Globus pallidus (tissue), 1 donor: ENCODE measurements at regions not wholly inside any gene's neighbourhood (a gene's known extent, or its start where the extent isn't known, plus 50 kb on each side); places are given as distances from the start of the nearest gene placed in this dataset.
"Not testable (repeated sequence)": the region's sequence is repeated elsewhere in the genome, so short reads cannot be mapped to it uniquely, and the experiment has no call there.

Experiments
- DNase-seq: peaks from one replicate; pipeline ENCODE4 v3.0.0-alpha.2; 2015; ENCODE audit warnings: low spot score

DNA sequence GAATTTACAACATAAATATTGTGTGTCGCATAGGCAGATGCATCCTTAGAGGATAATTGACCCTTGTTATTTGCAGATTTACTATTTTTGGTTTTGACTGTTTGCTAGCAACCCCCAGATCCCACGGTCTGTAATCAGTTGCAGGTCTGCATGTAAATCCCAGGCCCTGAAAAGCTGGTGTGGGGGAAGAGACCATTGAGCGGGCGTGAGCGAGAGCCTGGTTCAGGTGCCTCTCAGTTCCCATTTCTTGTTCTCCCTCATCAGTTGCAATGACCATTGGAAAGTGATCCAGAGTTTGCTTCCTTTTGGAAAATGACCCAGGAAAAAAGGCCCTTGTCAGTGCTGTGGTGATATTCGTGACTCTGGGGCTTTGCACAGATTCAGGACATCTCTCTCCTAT is 238.9 kb downstream of the UACA start:
- DNase-seq, result no peak

DNA sequence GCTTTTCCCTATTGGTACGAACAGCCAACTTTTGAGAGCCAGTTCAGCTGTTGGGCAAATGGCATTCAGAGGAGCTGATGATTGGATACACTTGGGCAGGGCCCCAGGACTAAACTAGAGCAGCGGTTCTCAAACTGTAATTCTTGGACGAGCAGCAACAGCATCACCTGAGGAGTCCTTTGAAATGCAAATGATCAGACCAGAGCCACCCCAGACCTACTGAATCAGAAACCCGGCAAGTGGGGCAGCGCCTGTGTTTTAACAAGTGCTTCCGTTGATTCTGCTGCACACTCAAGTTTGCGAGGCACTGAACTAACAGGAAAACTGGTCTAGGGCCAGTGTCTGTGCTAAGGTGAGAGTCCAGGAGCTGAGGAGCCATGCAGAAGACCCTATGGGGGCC is 239.7 kb downstream of the UACA start:
- DNase-seq, result no peak

DNA sequence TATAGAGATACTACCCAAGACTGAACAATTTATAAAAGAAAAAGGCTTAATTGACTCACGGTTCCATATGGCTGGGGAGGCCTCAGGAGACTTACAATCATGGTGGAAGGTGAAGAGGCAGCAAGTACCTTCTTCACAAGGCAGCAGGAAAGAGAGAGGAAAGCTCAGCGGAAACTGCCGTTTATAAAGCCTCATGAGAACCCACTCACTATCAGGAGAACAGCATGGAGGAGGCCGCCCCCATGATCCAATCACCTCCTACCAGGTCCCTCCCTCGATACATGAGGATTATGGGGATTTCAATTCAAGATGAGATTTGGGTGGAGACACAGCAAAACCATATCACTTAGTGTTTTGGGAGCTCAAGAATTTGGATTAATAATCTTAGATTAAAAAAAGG is 240.2 kb downstream of the UACA start:
- DNase-seq, result no peak

DNA sequence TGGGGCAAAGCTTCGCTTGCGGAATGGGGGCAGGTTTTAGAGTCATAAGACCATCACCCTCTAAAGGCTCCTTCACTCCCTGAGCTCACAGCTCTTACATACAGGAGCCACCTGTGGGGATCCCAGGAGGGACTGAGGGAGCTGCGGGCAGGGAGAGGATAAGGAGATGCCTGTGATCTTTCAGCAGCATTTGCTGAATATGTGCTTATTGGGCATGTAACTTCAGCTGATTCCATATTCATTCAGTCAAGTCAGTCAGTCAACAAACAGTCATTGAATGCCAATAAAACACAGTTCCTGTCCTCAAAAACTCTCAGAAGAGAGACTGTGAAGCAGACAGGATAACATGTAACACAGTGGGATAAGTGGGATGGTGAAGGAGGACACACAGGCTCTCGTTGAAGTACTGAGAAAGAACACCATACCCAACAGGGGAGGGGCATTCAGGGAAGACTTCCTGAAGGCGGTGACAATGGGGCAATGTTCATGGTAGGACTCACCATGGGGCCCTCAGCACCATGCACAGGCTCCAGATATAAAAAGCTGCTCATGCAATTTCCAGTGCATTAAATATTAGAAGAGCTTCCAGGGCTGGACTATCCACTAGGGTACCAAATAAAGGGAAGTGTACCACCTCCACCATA is 240.9 kb downstream of the UACA start:
- DNase-seq, result no peak

DNA sequence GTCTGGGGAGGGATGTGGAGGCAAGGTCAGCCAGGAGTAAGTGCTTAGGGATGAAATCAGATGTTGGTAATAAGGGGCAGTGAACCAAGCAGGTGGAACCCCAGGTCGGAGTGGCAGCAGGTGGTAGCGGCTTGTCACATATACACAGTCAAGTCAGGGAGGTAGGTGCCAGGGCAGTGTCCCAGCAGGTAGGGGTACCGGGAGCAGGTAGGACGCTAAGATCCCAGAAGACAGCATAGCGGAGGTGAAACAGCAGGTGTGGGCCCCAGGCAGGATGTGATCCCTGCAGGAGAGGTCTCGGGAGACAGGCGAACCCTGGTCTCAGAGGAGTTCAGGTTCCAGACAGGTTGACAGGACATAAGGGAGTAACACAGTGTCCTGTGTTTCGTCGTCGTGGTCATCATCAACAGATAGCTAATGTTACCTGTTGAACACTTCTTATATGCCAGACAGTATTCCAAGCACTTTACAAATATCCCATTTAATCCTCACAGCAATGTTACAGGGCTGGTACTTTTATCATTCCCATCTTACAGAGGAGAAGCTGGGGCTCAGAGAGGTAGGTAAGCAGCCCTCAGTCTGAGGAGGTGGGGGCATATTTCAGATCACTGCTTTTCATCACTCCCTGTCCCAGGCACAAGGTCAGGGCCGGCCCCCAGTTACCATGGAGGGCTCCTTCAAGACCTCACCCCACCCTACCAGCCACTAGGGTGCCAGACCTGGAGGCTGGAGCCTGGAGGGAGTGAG is 241.6 kb downstream of the UACA start:
- DNase-seq, result no peak

DNA sequence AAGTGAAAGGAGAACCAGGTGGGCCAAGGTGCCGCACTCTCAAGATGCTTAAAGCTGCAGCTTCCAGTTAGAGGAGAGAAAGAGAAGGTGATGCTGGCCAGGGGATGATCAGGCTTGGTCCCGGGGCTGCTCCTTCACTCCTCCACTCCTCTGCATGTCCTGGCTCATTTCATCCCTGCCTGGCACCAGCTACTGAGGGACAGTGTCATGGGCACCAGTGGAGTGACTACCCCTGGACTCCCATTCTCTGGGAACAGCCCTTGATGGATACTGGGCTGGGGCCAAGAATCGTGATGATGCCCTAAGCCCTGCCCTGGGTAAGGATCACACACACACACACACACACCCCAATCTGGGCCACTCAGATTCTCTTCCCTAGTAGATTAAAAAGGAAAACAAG is 243.7 kb downstream of the UACA start:
- no peak for DNase-seq

DNA sequence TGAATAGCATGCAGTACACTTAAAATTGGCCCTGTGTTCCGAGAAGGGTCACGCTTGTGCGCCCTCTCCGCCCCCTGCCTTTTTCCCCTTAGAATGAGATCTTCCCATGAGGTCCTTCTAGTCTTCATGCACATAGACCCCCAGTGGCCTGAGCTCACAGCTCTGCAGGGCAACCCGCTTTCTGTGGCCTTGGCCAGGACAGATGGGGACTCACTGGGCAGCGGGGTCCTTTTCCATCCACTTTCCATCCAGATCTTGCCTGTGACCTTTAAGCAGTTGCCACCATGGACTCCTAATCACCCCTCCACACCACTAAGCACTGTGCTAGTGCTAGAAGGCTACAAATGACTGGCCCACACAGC is 244.4 kb downstream of the UACA start:
- DNase-seq, result no peak

DNA sequence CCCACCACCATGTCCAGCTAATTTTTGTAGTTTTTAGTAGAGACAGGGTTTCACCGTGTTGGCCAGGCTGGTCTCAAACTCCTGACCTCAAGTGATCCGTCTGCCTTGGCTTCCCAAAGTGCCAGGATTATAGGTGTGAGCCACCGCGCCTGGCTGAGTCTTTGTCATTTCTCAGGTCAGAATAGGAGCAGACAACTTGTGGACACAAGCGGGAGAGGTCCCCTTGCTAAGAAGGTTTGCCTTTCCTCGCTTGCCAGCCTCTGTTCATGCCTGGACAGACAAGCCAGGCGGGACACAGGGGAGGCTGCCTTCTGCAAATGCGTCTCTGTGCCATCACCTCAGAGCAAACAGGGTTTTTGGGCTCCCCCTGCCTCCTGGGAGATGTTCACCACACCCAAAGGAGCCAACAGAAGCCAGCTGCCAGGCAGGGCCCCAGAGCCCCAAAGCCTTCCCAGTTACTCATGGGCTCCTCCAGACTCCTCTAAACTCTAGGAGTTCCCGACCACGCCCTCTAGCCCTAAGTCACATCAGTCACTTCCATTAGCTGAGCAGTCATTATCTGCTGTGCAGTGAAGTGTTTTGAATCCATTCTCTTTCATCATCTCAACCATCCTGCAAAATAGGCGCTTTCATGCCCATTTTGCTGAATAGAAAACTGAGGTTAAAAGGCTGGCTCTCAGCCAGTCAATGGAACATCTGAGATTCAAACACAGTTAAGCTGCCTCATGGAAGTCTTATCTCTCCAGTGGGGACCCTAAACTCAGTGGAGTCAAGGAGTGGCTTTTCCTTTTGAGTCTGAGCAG is 245.0 kb downstream of the UACA start:
- no peak for DNase-seq

DNA sequence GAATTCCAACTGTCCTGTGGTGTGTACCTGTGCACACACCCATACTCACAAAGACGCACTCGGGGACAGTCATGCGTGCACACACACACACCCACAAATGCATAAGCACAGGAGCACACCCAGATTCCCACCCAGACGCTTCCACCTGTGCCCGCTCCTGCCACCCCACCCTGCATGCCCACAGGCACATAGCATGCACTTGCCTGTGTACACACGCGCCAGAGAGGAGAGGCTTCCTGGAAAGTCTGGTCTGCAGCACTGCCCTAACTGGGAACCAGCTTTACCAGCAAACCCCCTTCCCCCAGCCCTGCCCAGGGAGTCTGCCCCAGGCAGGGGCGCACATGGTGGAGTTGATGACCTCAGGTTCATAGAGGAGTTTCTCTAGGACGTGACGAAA is 246.2 kb downstream of the UACA start:
- no peak for DNase-seq

DNA sequence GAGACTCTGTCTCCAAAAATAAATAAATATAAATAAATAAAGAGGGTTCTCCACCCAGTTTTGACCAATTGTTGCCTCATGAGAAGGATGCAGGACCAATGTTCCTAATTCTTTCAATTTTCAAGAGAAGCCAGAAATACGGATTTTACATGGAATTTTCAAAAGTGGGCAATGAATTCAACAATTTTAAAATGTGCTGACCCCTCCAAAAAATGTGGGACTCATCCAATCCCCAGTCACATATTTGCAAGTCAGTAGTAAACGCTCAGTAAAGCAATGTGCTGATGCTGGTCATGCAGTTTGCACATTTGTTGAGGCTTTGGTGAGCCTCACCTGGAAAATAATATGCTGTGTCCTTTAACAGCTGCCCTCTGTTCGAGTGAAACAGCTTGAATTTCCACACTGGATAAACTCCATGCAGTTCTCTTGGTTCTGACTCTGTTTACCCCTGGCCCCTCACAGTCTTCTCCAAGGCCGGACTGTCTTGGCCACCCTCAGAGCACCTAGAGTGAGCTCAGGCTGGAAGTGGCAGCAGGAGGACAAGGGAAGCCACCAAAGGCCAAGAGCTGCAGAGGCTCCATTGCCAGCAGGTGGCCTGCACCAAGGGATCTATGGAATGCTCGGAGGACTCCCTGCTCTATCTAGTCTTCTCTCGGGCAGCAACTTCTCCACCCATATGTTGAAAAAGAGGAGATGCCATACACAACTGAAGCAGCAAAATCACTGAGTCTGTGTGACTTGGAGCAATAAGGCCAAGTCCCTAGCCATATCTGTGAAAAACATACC is 246.8 kb downstream of the UACA start:
- DNase-seq, result no peak

DNA sequence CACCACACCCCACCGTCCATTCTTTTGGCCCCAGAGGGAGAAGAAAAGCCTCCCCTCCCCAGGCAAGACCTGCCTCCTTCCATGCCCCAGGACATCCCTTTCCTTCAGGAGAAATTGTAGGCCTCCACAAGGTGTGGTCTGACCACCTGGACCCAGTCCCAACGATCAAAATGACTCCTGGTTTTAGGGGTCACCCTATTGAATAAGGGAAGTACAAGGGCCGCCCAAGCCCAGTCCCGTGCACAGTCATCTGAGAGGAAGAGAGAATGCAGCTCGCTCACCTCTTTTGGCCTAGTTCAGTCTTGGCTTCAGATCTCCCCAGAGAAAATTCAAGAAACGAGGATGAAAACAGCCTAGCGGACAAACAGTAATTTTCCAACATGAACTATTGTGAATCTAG is 249.1 kb downstream of the UACA start:
- no peak for DNase-seq

DNA sequence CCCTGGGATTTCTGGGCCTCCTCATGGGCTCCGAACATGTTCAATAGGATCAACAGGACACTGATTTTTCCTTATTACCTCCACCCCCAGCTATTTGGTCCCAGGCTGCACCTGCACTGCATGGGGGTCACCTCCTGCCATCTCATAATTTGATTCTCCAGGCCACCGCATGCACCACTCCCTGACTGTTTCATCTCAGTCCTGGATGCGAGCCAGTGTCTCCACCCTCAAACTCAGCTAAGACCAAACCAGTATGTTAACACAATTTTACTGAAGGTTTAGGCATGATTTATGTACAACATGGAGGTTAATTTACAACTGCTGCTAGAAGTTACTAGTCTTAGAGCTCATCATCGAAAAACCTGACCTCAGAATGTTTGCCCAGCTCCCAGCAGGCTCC is 249.5 kb downstream of the UACA start:
- no peak for DNase-seq

DNA sequence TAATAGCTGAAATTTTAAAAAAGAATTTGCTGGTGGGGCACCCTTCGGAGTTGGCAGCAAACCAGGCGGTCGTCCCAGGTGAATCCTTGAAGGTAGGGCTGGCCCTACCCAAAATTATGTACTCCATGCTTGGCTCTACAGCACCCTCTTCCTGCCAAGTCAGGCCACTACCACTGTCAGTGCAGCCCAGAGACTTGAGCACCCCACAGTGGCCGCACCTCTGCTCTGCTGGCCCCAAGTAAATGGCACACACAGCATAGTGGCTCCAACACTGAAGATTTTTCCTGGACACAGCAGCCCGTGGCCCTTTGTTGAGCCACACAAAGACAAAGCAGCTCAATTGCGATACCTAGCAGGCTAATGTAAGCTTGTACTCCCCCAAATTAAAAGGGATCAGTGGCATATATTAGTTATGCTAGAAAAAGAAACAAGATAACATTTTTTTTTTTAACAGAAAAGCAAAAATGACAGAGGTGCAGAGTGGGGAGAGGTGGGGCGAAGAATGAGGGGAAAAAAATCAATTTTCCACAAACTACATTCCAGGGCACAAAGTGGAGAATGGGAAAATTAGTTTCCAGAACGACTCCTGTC is 250.5 kb downstream of the UACA start:
- DNase-seq, result no peak

DNA sequence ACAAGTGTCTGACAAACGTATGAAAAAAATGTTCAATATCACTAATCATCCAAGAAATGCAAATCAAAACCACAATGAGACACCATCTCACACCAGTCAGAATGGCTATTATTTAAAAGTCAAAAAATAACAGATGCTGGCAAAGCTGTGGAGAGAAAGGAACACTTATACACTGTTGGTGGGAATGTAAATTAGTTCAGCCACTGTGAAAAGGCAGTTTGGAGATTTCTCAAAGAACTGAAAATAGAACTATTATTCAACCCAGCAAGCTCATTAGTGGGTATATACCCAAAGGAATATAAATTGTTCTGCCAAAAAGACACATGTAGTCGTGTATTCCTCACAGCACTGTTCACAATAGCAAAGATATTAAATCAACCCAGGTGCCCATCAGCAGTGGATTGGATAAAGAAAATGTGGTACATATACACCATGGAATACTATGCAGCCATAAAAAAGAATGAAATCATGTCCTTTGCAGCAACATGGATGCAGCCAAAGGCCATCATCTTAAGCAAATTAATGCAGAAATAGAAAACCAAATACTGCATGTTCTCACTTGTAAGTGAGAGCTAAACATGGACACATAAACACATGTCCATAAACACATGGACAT is 251.3 kb downstream of the UACA start:
- DNase-seq, result not testable (repeated sequence)

DNA sequence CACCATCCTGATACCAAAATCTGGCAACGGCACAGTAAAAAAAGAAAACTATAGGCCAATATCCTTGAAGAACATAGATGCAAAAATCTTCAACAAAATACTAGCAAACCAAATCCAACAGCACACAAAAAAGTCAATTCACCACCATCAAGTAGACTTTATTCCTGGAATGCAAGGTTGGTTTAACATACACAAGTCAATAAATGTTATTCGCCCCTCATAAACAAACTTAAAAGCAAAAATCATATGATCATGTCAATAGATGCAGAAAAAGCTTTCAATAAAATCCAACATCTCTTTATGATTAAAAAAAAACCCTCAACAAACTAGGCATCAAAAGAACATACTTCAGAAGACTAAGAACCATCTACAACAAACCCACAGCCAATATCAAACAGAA is 252.9 kb downstream of the UACA start:
- no peak for DNase-seq

DNA sequence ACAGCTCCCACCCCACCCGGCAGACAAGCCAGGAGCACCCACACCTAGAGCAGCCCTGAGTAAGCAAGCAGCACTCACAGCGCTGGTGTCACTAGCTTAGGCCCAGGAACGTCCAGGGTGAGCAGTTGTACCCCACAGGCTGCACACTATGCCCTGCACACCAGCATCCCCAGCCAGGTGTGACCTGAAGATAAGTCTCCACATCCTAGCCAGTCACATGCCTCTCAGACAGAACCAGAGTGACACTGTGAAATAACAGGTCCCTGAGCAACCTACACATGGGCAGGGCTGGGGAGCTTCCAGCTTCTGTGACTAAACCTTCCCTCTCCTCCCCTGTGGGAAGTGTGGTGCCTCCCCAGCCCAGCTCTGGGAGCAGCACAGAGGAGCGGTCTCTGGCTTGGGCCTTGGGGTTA is 253.6 kb downstream of the UACA start:
- DNase-seq, result no peak

DNA sequence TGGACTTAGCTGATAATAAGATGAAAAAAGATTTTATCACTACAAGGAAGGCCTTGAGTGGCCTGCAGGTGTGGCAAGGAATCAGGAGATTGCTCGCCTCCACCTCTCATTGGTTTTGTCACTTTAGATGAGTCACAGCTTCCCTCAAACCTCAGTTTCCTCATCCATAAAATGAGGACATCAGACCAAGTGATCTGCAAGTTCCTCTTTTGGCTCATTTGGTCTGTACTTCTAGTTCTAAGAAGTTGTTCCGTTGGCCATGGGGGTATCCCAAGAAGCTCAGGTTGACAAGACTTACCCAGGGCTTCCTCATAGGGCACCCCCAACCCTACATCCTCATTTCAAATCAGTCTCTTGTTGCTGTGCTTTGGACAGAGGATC is 254.1 kb downstream of the UACA start:
- DNase-seq, result no peak

DNA sequence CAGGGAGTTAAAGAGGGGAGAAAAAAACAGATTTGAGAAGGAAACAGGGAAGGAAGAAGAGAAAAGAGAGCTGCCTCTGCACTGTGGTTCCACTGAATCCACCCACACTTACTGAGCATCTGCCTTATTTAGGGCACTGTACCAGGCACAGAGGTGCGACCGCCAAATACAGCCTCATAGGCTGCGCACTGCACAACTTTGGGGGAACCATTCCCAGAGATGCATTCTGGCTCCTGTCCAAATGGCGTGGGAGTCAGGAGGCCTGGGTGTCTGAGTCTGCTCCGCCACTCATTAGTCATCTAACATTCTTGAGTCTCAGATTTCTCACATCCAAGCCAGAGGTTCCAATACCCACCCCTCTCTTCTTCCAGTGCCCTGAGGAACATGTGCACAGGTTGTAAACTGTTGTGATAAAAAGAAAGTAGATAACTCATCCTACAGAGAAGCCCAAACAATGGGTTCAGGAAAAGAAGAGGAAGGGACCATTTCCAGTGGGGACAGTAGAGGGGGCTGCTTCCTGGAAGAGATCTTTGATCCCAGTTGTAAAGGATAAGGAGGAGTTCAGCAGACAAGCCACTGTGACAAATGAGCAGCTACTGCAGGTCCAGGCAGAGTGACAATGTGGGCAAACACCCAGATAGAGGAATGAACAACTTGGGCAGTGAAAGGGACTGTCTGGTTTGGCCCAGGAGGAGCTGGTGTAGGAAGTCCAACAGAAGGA is 254.6 kb downstream of the UACA start:
- DNase-seq, result no peak

DNA sequence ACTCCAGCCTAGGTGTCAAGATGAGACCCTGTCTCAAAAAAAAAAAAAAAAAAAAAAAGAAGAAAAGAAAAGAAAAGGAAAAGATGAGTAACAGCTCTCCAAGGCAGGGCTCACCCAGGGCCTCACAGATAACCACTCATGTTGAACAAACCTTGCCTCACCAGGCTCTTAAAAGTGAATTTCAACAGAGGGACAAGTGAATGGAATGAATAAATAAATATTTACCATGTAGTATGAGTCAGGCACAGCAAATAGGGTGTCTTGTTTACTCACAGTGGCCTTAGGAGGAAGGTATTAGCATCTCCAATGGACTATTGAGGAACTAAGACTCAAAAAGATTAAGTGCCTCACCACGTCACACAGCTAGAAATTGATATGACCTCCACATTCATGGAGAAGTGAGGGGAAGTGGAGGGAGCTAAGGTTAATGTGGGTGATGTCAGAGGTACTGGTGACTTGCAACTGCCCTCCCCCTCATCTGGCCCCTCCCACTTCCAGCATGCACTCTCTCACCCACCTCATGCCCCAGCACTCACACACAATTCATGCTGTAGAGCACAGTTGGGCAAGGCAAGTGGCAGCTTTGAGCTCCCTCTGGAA is 255.5 kb downstream of the UACA start:
- DNase-seq, result no peak
